ENCODE measurements at regions not wholly inside any gene's neighbourhood (a gene's known extent, or its start where the extent isn't known, plus 50 kb on each side); places are given as distances from the start of the nearest gene placed in this dataset.

GRCh38 chr10:71134732-71135211, 77.6 kb upstream of the UNC5B start:
- Histone ChIP-seq H3K36me3 (ENCODE audit: control insufficient read depth, insufficient read depth, low read length) (no peaks in the 10 kb centered on the region), H3K27me3 (ENCODE audit: control insufficient read depth, insufficient read depth, low read length) (peaks cover 17% of the 10 kb centered on the region)
- no peak for TF ChIP-seq CTCF (IDR thresholded peaks at IDR 0.05; ENCODE audit: insufficient read depth, low read length, poor library complexity, severe bottlenecking)

GRCh38 chr10:71135236-71135635, 77.1 kb upstream of the UNC5B start:
- no peak for DNase-seq (ENCODE audit: low read depth)
- peaks cover 17% of the 10 kb centered on the region for H3K27me3 ChIP-seq (ENCODE audit: control insufficient read depth, insufficient read depth, low read length)
- H3K36me3 ChIP-seq (ENCODE audit: control insufficient read depth, insufficient read depth, low read length) = no peaks in the 10 kb centered on the region
- no peak for TF ChIP-seq CTCF (IDR thresholded peaks at IDR 0.05; ENCODE audit: insufficient read depth, low read length, poor library complexity, severe bottlenecking)
- H3K4me3 ChIP-seq (ENCODE audit: low read depth, low read length) = no peak overlapping the region

More at GRCh38 chr10:71134732-71135211, 77.6 kb upstream of the UNC5B start:
- DNase-seq (ENCODE audit: low read depth) = no peak
- no peak overlapping the region for H3K4me3 ChIP-seq (ENCODE audit: low read depth, low read length)

- H3K27me3 ChIP-seq (ENCODE audit: control insufficient read depth, insufficient read depth, low read length) = peaks cover 17% of the 10 kb centered on the region
- no peak overlapping the region for H3K4me3 ChIP-seq (ENCODE audit: low read depth, low read length)
- H3K36me3 ChIP-seq (ENCODE audit: control insufficient read depth, insufficient read depth, low read length) = no peaks in the 10 kb centered on the region
- no peak for TF ChIP-seq CTCF (IDR thresholded peaks at IDR 0.05; ENCODE audit: insufficient read depth, low read length, poor library complexity, severe bottlenecking)
- no peak for DNase-seq (ENCODE audit: low read depth)
These were observed 76.2 kb upstream of the UNC5B start for GRCh38 chr10:71136036-71136721.

- Histone ChIP-seq H3K36me3 (ENCODE audit: control insufficient read depth, insufficient read depth, low read length) (no peaks in the 10 kb centered on the region), H3K4me3 (ENCODE audit: low read depth, low read length) (no peak overlapping the region), H3K27me3 (ENCODE audit: control insufficient read depth, insufficient read depth, low read length) (peaks cover 13% of the 10 kb centered on the region)
- no peak for DNase-seq (ENCODE audit: low read depth)
- no peak for TF ChIP-seq CTCF (IDR thresholded peaks at IDR 0.05; ENCODE audit: insufficient read depth, low read length, poor library complexity, severe bottlenecking)
These were observed 74.7 kb upstream of the UNC5B start for GRCh38 chr10:71137701-71138100.

- DNase-seq (ENCODE audit: low read depth) = no peak
- Histone ChIP-seq H3K27me3 (ENCODE audit: control insufficient read depth, insufficient read depth, low read length) (peaks cover 13% of the 10 kb centered on the region), H3K36me3 (ENCODE audit: control insufficient read depth, insufficient read depth, low read length) (no peaks in the 10 kb centered on the region), H3K4me3 (ENCODE audit: low read depth, low read length) (no peak overlapping the region)
- no peak for TF ChIP-seq CTCF (IDR thresholded peaks at IDR 0.05; ENCODE audit: insufficient read depth, low read length, poor library complexity, severe bottlenecking)
These were observed 74.1 kb upstream of the UNC5B start for GRCh38 chr10:71138166-71138830.

All from kidney epithelial cell (primary cell).